ENCODE measurements at regions not wholly inside any gene's neighbourhood (a gene's known extent, or its start where the extent isn't known, plus 50 kb on each side); places are given as distances from the start of the nearest gene placed in this dataset.

DNA sequence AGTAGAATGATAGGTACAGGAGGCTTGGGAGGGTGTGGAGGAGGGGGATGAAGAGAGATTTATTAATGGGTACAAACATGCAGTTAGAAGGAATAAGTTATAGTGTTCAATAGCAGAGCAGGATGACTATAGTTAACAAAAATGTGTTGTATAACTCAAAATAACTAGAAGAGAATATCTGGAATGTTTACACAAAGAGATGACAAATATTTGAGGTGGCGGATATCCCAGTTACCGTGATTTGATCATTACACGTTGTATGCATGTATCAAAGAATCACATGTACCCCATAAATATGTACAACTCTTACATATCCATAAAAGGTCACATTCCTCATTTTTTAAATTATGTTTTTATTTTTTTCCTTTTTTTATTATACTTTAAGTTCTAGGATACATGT, 456.6 kb downstream of the MAGEB5 start:
- TF ChIP-seq POLR2A (IDR thresholded peaks at IDR 0.05) (no peak), POLR2AphosphoS5 (IDR thresholded peaks at IDR 0.05) (no peak), EP300 (IDR thresholded peaks at IDR 0.05) (no peak)
- TF ChIP-seq, protein P1, sequence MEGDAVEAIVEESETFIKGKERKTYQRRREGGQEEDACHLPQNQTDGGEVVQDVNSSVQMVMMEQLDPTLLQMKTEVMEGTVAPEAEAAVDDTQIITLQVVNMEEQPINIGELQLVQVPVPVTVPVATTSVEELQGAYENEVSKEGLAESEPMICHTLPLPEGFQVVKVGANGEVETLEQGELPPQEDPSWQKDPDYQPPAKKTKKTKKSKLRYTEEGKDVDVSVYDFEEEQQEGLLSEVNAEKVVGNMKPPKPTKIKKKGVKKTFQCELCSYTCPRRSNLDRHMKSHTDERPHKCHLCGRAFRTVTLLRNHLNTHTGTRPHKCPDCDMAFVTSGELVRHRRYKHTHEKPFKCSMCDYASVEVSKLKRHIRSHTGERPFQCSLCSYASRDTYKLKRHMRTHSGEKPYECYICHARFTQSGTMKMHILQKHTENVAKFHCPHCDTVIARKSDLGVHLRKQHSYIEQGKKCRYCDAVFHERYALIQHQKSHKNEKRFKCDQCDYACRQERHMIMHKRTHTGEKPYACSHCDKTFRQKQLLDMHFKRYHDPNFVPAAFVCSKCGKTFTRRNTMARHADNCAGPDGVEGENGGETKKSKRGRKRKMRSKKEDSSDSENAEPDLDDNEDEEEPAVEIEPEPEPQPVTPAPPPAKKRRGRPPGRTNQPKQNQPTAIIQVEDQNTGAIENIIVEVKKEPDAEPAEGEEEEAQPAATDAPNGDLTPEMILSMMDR (IDR thresholded peaks at IDR 0.05), result no peak
- ATAC-seq (ENCODE audit: low FRiP score in 2 of 2) (no peak), DNase-seq (no peak)
- Histone ChIP-seq H3K4me1 (no peaks in the 10 kb centered on the region), H3K27me3 (no peaks in the 10 kb centered on the region), H3K4me3 (no peak overlapping the region), H3K36me3 (no peaks in the 10 kb centered on the region), H3K27ac (no peak overlapping the region), H3K9me3 (no peaks in the 10 kb centered on the region)
- WGBS, 2 donors, result 72 to 74% methylated on average over 3 of the region's 3 CpGs

DNA sequence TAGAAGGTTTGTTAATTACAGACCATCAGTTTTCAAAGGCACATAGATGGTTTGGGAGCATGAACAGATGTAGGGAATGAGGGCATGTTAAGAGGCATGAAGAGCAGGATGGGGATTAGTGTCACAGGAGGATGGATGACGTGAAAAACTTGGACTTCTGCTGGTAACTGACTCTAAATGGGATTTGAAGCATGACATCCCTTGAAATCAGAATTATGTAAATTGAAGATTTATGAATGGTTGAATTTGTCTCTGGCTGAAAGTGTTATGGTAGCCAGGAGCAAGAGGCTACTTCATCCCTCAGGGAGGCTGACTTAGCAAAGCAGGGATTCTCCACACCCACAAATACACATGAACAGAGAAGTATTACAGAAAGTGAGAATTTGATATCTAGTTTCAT, 454.6 kb downstream of the MAGEB5 start:
- WGBS, 2 donors, result 30 to 81% methylated on average over 1 of the region's 1 CpG
- Histone ChIP-seq H3K4me1 (no peaks in the 10 kb centered on the region), H3K27me3 (no peaks in the 10 kb centered on the region), H3K9me3 (no peaks in the 10 kb centered on the region), H3K4me3 (no peak overlapping the region), H3K27ac (no peak overlapping the region), H3K36me3 (no peaks in the 10 kb centered on the region)
- ATAC-seq (ENCODE audit: low FRiP score in 2 of 2), result no peak
- TF ChIP-seq, protein P1 (IDR thresholded peaks at IDR 0.05), result no peak
- TF ChIP-seq EP300 (IDR thresholded peaks at IDR 0.05), result no peak
- no peak for TF ChIP-seq POLR2AphosphoS5 (IDR thresholded peaks at IDR 0.05)
- no peak for TF ChIP-seq POLR2A (IDR thresholded peaks at IDR 0.05)
- no peak for DNase-seq

DNA sequence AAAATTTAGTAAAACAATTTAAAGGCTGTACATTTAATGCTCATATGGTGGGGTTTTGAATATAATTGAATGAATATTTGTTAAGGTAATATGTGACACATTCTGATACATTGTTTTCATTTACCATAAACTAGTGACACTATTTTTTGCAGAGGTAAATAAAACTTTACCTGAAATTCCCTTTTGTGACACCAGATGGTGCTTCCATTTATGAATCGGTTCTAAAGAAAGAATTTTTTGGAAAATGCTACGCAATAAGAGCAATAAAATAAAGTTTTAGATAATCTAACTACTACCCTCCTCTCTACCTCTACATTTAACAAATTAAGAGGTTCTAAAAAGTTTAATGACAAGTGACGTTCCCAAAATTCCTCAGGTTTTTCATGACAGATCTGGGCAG, 448.9 kb downstream of the MAGEB5 start:
- DNase-seq, result no peak
- H3K9me3 ChIP-seq, result no peaks in the 10 kb centered on the region
- no peak for ATAC-seq (ENCODE audit: low FRiP score in 2 of 2)
- no peak overlapping the region for H3K27ac ChIP-seq
- no peak for TF ChIP-seq POLR2A (IDR thresholded peaks at IDR 0.05)
- TF ChIP-seq, protein P1 (IDR thresholded peaks at IDR 0.05), result no peak
- TF ChIP-seq POLR2AphosphoS5 (IDR thresholded peaks at IDR 0.05), result no peak
- no peak for TF ChIP-seq EP300 (IDR thresholded peaks at IDR 0.05)
- no peaks in the 10 kb centered on the region for H3K27me3 ChIP-seq
- no peaks in the 10 kb centered on the region for H3K4me1 ChIP-seq
- no peak overlapping the region for H3K4me3 ChIP-seq
- no peaks in the 10 kb centered on the region for H3K36me3 ChIP-seq
- WGBS, 2 donors, result 77 to 91% methylated on average over 3 of the region's 3 CpGs

DNA sequence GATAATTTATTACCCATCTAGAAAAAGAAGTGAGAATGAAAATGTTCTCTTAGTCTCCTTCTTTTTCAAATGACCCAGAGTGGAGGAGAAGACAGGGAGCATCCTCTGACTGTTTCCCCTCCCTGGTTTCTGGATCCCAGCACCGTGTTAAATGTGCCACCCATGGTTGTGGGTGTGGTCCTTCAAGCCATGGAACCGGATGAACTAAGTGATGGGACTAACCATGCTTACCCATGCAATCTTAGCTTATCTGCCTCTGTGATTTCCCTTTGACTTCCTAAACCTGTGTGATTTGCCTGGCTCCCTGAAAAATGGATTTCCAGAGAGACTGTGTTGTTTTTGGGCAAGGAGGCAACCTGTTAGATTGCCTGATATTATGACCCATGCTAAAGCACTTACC, 437.1 kb downstream of the MAGEB5 start:
- WGBS, 2 donors, result 91% methylated on average over 2 of the region's 2 CpGs; no CpG with 5 or more reads in 1 of the 2 donors
- Histone ChIP-seq H3K4me1 (no peaks in the 10 kb centered on the region), H3K36me3 (no peaks in the 10 kb centered on the region), H3K27ac (no peak overlapping the region), H3K27me3 (no peaks in the 10 kb centered on the region), H3K9me3 (peaks cover 0 to 28% (median 5%) of the 10 kb centered on the region in 4 donors), H3K4me3 (no peak overlapping the region)
- TF ChIP-seq POLR2A (IDR thresholded peaks at IDR 0.05) (no peak), POLR2AphosphoS5 (IDR thresholded peaks at IDR 0.05) (no peak), EP300 (IDR thresholded peaks at IDR 0.05) (no peak)
- TF ChIP-seq, protein P1 (IDR thresholded peaks at IDR 0.05), result no peak
- ATAC-seq (ENCODE audit: low FRiP score in 2 of 2), result no peak
- DNase-seq, result no peak

DNA sequence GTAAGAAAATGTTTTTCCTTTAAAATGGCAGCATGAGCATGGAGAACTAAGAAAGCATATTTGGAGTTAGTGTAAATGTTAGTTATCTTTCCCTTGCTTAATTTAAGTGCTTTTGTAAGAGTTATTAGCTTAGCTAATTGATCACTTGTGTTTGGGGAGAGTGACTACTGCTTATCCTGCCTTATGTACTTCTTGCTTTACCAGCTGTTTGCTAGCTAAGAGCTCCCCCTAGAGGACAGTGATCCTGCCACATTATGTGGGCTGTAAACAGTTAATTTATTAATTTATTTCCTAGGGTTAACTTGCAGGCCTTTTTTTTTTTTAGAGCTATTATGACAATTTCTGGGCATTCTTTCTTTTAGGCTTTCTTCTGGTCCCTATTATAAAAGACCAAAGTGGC, 435.8 kb downstream of the MAGEB5 start:
- no peaks in the 10 kb centered on the region for H3K36me3 ChIP-seq
- ATAC-seq (ENCODE audit: low FRiP score in 2 of 2) (no peak), DNase-seq (no peak)
- H3K27me3 ChIP-seq, result no peaks in the 10 kb centered on the region
- no peak overlapping the region for H3K4me3 ChIP-seq
- TF ChIP-seq, protein P1 (IDR thresholded peaks at IDR 0.05), result no peak
- no peak for TF ChIP-seq POLR2AphosphoS5 (IDR thresholded peaks at IDR 0.05)
- TF ChIP-seq POLR2A (IDR thresholded peaks at IDR 0.05), result no peak
- TF ChIP-seq EP300 (IDR thresholded peaks at IDR 0.05), result no peak
- no peak overlapping the region for H3K27ac ChIP-seq
- peaks cover 0 to 28% (median 5%) of the 10 kb centered on the region in 4 donors for H3K9me3 ChIP-seq
- H3K4me1 ChIP-seq, result no peaks in the 10 kb centered on the region
